Liver (tissue), 8 donors: ENCODE measurements at regions not wholly inside any gene's neighbourhood (a gene's known extent, or its start where the extent isn't known, plus 50 kb on each side); places are given as distances from the start of the nearest gene placed in this dataset.

ENCODE experiments used
- DNase-seq: peaks from one replicate; pipeline ENCODE4 v3.0.0-alpha.2; 2017; ENCODE audit warnings: low spot score
- H3K27ac ChIP-seq, 2 donors: one replicate each; pipeline ENCODE4 v1.7.0; 2013; ENCODE audit warnings: inconsistent platforms in 2 of 2, low read length in 2 of 2, control low read depth in 1 of 2, low read depth in 1 of 2, mild to moderate bottlenecking in 1 of 2
- H3K27me3 ChIP-seq, 4 donors: one replicate each; pipeline versions ENCODE4 v1.6.1 to v1.7.0; 2013; ENCODE audit warnings: low read length in 3 of 4, inconsistent platforms in 1 of 4, mild to moderate bottlenecking in 1 of 4, moderate library complexity in 1 of 4; ENCODE audit not compliant: control insufficient read depth in 4 of 4, insufficient read depth in 4 of 4
- H3K36me3 ChIP-seq, 4 donors: one replicate each; pipeline versions ENCODE4 v1.6.1 to v1.7.0; 2013; ENCODE audit warnings: low read length in 3 of 4, mild to moderate bottlenecking in 3 of 4, low read depth in 1 of 4, moderate library complexity in 1 of 4; ENCODE audit not compliant: control insufficient read depth in 4 of 4, insufficient read depth in 3 of 4
- H3K4me1 ChIP-seq, 4 donors: one replicate each; pipeline versions ENCODE4 v1.6.1 to v1.7.0; 2013; ENCODE audit warnings: low read length in 3 of 4, mild to moderate bottlenecking in 3 of 4, moderate library complexity in 1 of 4; ENCODE audit not compliant: control insufficient read depth in 4 of 4, insufficient read depth in 4 of 4
- H3K4me3 ChIP-seq, 3 donors: one replicate each; pipeline versions ENCODE4 v1.6.1 to v1.7.0; 2013; ENCODE audit warnings: low read length in 3 of 3, control low read depth in 1 of 3, low read depth in 1 of 3, mild to moderate bottlenecking in 1 of 3
- H3K9ac ChIP-seq, 2 donors: one replicate each; pipeline ENCODE4 v1.7.0; 2013; ENCODE audit warnings: low read length in 2 of 2, mild to moderate bottlenecking in 2 of 2, moderate library complexity in 2 of 2, control low read depth in 1 of 2, low read depth in 1 of 2
- H3K9me3 ChIP-seq, 4 donors: one replicate each; pipeline versions ENCODE4 v1.6.1 to v1.7.0; 2013; ENCODE audit warnings: low read length in 3 of 4; ENCODE audit not compliant: control insufficient read depth in 4 of 4
- ATF3 ChIP-seq: IDR thresholded peaks from 2 replicates; pipeline ENCODE4 v1.6.1; 2016; ENCODE audit warnings: antibody characterized with exemption
- CTCF ChIP-seq: fragments of 150-350 bp; IDR thresholded peaks from 2 replicates; pipeline ENCODE4 v1.5.1; 2017; ENCODE audit warnings: improper control_type of control experiment, low read depth, low read length; ENCODE audit not compliant: missing input control
- EGR1 ChIP-seq, 2 donors: IDR thresholded peaks; 2 replicates each; pipeline ENCODE4 v1.6.1; 2016 to 2018; ENCODE audit warnings: antibody characterized with exemption in 2 of 2, low read depth in 2 of 2
- FOXA1 ChIP-seq: IDR thresholded peaks from 2 replicates; pipeline ENCODE4 v1.6.1; 2016; ENCODE audit warnings: antibody characterized with exemption
- FOXA2 ChIP-seq: IDR thresholded peaks from 2 replicates; pipeline ENCODE4 v1.6.1; 2016; ENCODE audit warnings: antibody characterized with exemption
- GABPA ChIP-seq, 2 donors: IDR thresholded peaks in 1 of 2; conservative IDR thresholded peaks in 1 of 2; 2 replicates each; pipeline ENCODE4 v1.6.1; 2016; ENCODE audit warnings: antibody characterized with exemption in 2 of 2, mild to moderate bottlenecking in 1 of 2, moderate library complexity in 1 of 2
- HNF4A ChIP-seq, 2 donors: conservative IDR thresholded peaks; 2 replicates each; pipeline ENCODE4 v1.6.1; 2016; ENCODE audit warnings: antibody characterized with exemption in 2 of 2, mild to moderate bottlenecking in 2 of 2
- HNF4G ChIP-seq: IDR thresholded peaks from 2 replicates; pipeline ENCODE4 v1.6.1; 2016; ENCODE audit warnings: antibody characterized with exemption
- JUND ChIP-seq, 2 donors: IDR thresholded peaks; 2 replicates each; pipeline ENCODE4 v1.6.1; 2016; ENCODE audit warnings: antibody characterized with exemption in 2 of 2
- MAX ChIP-seq: IDR thresholded peaks from 2 replicates; pipeline ENCODE4 v1.6.1; 2016; ENCODE audit warnings: antibody characterized with exemption
- NR2F2 ChIP-seq: IDR thresholded peaks from 2 replicates; pipeline ENCODE4 v1.6.1; 2016; ENCODE audit warnings: antibody characterized with exemption
- RAD21 ChIP-seq, 2 donors: IDR thresholded peaks; 2 replicates each; pipeline ENCODE4 v1.6.1; 2016; ENCODE audit warnings: antibody characterized with exemption in 2 of 2, mild to moderate bottlenecking in 2 of 2
- REST ChIP-seq: IDR thresholded peaks from 2 replicates; pipeline ENCODE4 v1.6.1; 2016; ENCODE audit warnings: antibody characterized with exemption, mild to moderate bottlenecking
- RXRA ChIP-seq, 2 donors: IDR thresholded peaks; 2 replicates each; pipeline ENCODE4 v1.6.1; 2017 to 2018; ENCODE audit warnings: antibody characterized with exemption in 2 of 2, mild to moderate bottlenecking in 1 of 2
- SP1 ChIP-seq: IDR thresholded peaks from 2 replicates; pipeline ENCODE4 v1.6.1; 2018; ENCODE audit warnings: antibody characterized with exemption, mild to moderate bottlenecking
- TAF1 ChIP-seq: conservative IDR thresholded peaks from 2 replicates; pipeline ENCODE4 v1.6.1; 2016; ENCODE audit warnings: antibody characterized with exemption, mild to moderate bottlenecking
- YY1 ChIP-seq: IDR thresholded peaks from 2 replicates; pipeline ENCODE4 v1.6.1; 2016; ENCODE audit warnings: antibody characterized with exemption, mild to moderate bottlenecking
- ZBTB33 ChIP-seq: IDR thresholded peaks from 2 replicates; pipeline ENCODE4 v1.6.1; 2016; ENCODE audit warnings: antibody characterized with exemption
- WGBS: extraction: QIAGEN DNeasy Blood & Tissue Kit; methylation state at CpG from one replicate; pipeline ENCODE4 v1.1.7; 2013; 5-methylcytosine and 5-hydroxymethylcytosine counted together
- donor health status: healthy.
- donor health status: healthy.
- donor health status: healthy.
- donor health status: healthy.
- donor health status: healthy.

- no peak for TF ChIP-seq ATF3
Observed at GRCh38 chr17:45729294-45729907, 54.7 kb upstream of the CRHR1 start (continued).

GRCh38 chr17:45730192-45730591 lies 53.9 kb upstream of the CRHR1 start:
- Histone ChIP-seq H3K27me3 (no peaks in the 10 kb centered on the region), H3K9ac (no peak overlapping the region), H3K27ac (no peak overlapping the region), H3K36me3 (no peaks in the 10 kb centered on the region), H3K9me3 (peaks cover 3 to 28% (median 14%) of the 10 kb centered on the region in 4 donors), H3K4me1 (no peaks in the 10 kb centered on the region), H3K4me3 (no peak overlapping the region)
- TF ChIP-seq HNF4G (no peak), NR2F2 (no peak), RAD21 (IDR thresholded peaks at IDR 0.05) (no peak), HNF4A (conservative IDR thresholded peaks at IDR 0.05) (no peak), JUND (IDR thresholded peaks at IDR 0.05) (no peak), MAX (no peak), ZBTB33 (no peak), GABPA (IDR thresholded peaks at IDR 0.05 in 1 of 2, conservative IDR thresholded peaks at IDR 0.05 in 1 of 2) (no peak), FOXA2 (no peak), SP1 (no peak), CTCF (no peak), RXRA (IDR thresholded peaks at IDR 0.05) (no peak), REST (no peak), YY1 (no peak), FOXA1 (no peak), ATF3 (no peak), EGR1 (IDR thresholded peaks at IDR 0.05; ENCODE audit: low read depth in 2 of 2) (no peak), TAF1 (no peak)
- no peak for DNase-seq
- WGBS, result 88% methylated on average over 2 of the region's 2 CpGs
